ENCODE measurements at regions not wholly inside any gene's neighbourhood (a gene's known extent, or its start where the extent isn't known, plus 50 kb on each side); places are given as distances from the start of the nearest gene placed in this dataset.

DNA sequence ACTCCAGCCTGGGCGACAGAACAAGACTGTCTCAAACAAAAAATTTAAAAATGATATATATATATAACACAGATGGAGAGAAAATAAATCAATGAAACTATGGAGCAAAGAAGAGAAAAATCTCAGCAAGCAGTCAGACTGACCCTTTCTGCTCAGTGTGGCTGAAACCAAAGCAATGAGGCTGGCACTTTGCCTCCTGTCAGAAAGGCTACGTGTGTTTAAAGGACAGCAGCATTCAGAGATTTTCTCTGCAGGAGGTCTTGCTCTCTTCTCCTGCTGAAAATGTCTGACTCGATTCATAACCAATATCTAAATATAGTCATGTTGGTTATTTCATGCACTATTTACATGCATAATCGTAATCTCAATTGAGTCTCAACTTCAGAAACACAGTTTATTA is 527.0 kb upstream of the JARID2 start:
- Histone ChIP-seq H3K4me1 (ENCODE audit: insufficient read depth) (peaks cover 6% of the 10 kb centered on the region), H3K27ac (ENCODE audit: low read depth) (no peak overlapping the region), H3K4me2 (no peak overlapping the region), H3K36me3 (ENCODE audit: insufficient read depth) (no peaks in the 10 kb centered on the region), H3K9me2 (ENCODE audit: insufficient read depth) (no peaks in the 10 kb centered on the region), H2AFZ (no peak overlapping the region), H3F3A (replicated peaks; ENCODE audit: low read depth) (no peaks in the 10 kb centered on the region), H3K27me3 (ENCODE audit: insufficient read depth) (no peaks in the 10 kb centered on the region), H3K4me3 (no peak overlapping the region), H4K20me1 (replicated peaks; ENCODE audit: insufficient read depth) (no peaks in the 10 kb centered on the region), H3K79me2 (replicated peaks; ENCODE audit: insufficient read depth) (no peaks in the 10 kb centered on the region)
- Mint-ChIP-seq H3K9me3 (no peaks in the 10 kb centered on the region), H3K27ac (no peak overlapping the region), H3K4me3 (no peak overlapping the region), H3K36me3 (ENCODE audit: low read depth) (no peaks in the 10 kb centered on the region), H3K4me1 (peaks cover 22% of the 10 kb centered on the region), H3K27me3 (ENCODE audit: insufficient read depth, low read depth, poor library complexity) (peaks cover 5% of the 10 kb centered on the region)
- DNase-seq (ENCODE audit: low spot score): no peak
- ATAC-seq: no peak
- TF ChIP-seq CREB1 (CRISPR knock-in tag; IDR thresholded peaks at IDR 0.05; ENCODE audit: low read depth) (no peak), STAT1 (IDR thresholded peaks at IDR 0.05; ENCODE audit: unreplicated experiment) (no peak), NANOG (IDR thresholded peaks at IDR 0.05; ENCODE audit: borderline replicate concordance) (no peak), ZNF331 (CRISPR knock-in tag; IDR thresholded peaks at IDR 0.05; ENCODE audit: low read depth) (no peak), ZNF462 (CRISPR knock-in tag; IDR thresholded peaks at IDR 0.05) (no peak), CTCF (conservative IDR thresholded peaks at IDR 0.05; ENCODE audit: low read depth in 2 of 2) (no peak), ZNF114 (CRISPR knock-in tag; IDR thresholded peaks at IDR 0.05) (no peak), JUNB (IDR thresholded peaks at IDR 0.05; ENCODE audit: unreplicated experiment) (no peak), EZH2 (IDR thresholded peaks at IDR 0.05; ENCODE audit: low read depth, unreplicated experiment) (no peak)
- TF ChIP-seq, protein P1, sequence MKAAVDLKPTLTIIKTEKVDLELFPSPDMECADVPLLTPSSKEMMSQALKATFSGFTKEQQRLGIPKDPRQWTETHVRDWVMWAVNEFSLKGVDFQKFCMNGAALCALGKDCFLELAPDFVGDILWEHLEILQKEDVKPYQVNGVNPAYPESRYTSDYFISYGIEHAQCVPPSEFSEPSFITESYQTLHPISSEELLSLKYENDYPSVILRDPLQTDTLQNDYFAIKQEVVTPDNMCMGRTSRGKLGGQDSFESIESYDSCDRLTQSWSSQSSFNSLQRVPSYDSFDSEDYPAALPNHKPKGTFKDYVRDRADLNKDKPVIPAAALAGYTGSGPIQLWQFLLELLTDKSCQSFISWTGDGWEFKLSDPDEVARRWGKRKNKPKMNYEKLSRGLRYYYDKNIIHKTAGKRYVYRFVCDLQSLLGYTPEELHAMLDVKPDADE (IDR thresholded peaks at IDR 0.05): no peak
